GM18517 (cell line): ENCODE measurements at regions not wholly inside any gene's neighbourhood (a gene's known extent, or its start where the extent isn't known, plus 50 kb on each side); places are given as distances from the start of the nearest gene placed in this dataset.
"Not testable (repeated sequence)": the region's sequence is repeated elsewhere in the genome, so short reads cannot be mapped to it uniquely, and the experiment has no call there.

Source experiments
- ATAC-seq: cut with Tn5 transposase; IDR thresholded peaks from one replicate; pipeline ENCODE4 v1.9.1; 2021; ENCODE audit warnings: mild to moderate bottlenecking, moderate library complexity; ENCODE audit not compliant: unreplicated experiment

DNA sequence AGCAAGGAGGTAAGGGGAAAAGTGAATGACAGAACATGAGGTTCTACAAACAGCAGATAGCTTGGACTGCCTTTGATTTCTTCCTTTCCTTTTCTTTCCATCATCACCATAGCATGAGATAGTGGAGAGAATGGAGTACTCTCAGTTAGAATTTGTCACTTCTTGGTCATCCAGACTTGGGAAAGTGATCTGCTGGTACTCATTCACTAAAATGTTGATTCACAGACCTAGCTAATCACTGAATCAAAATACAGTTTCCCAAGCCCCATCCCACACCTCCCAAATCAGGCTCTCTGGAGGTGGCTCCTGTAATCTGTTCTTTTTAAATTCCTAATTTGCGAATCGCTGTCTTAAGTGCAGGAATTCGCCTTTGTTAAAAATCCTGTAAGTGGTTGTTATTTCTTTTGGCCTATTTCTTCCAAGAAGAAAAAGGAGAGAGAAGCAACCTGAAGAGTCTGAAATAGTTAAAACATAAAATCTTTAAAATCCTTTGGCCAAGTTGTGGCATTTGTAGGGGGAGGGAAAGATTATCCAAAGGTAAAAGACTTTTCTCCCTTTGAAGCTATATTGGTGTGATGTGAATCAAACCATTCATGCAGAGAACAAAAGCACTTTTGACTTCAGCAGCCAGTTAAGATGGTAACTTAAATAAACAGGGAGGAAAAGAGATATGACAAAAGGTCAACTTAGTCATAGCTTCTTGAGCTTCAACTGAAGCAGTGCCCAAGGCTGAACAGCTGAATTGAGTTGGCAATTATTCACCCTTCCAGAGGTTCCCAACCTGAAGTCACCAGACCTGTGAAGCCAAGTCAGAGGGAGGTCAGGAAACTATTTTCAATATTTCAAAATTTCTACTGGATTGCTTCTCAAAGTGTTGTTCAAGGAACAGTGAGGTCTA, 255.1 kb upstream of the KRR1 start:
- no peak for ATAC-seq

DNA sequence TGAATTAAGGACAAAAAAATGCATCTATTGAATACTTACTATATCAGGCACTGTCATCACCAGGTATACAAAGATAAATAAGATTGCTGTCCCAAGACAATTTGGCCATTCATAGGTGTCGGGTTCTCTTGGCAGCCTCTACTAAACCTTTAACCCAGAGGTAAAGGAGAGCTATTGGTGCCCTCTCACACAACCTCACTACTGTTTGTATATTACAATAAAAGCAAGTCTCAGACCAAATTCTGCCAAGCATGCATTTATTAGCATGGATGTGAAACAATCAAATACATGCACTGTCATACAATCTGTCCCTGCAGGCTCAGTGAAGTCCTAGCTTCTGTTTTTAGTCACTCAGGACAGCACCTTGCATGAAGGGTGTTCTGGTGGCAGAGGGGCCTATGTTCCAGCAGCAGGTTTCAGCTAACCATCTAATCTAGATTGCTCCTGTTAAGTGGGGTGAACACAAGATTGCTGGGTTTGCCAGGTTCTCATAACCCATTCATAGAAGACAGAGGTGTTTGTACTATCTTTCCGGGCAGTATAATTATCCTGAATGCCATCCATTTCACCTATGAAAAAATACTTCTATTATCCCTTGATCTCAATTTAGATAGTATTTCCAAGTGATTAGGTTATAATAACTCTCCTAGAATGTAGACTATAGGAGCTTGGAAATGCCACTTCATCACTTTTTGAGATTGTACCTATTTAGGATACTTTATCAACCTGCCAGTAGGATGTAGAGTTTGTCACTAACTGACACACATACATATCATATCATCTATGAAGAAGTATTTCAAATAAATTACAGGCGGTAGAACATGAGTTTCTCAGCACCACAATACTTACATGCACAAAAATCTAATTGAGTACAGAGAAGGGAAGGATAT, 254.0 kb upstream of the KRR1 start:
- ATAC-seq: no peak

DNA sequence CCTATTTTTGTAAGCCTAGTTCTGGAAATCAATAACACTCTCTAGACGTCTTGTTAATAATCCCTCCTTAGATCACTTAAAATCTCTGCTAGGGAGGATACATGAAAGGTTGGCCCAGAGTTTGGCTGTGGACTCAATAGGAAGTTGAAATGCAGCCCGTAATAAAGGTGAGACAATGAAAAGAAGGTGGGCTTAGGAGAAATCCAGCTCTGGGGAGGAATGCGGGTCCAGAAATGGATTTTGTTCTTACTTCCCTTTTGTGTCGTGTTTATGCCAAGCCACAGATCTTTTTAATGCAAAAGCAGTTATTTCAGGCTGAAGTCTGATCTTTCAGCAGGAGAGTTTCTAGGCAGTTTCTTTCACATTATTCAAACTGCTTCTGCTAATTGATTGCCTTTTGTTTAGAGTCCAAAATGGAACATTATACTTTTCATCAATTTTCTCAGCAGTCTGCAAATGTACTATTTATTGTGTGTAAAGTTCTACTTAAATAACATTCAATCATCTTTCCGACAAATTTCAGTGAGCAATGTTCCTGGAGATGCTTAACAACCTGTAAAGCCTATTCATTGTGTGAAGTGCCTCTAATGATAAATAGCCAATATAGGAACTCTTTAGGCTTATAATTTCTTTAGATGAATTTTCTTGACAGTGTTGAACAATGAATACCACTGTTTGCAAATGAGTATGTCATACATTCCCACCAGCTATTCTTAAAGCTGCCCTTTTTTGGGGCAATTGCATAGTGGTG, 252.9 kb upstream of the KRR1 start:
- ATAC-seq: no peak

DNA sequence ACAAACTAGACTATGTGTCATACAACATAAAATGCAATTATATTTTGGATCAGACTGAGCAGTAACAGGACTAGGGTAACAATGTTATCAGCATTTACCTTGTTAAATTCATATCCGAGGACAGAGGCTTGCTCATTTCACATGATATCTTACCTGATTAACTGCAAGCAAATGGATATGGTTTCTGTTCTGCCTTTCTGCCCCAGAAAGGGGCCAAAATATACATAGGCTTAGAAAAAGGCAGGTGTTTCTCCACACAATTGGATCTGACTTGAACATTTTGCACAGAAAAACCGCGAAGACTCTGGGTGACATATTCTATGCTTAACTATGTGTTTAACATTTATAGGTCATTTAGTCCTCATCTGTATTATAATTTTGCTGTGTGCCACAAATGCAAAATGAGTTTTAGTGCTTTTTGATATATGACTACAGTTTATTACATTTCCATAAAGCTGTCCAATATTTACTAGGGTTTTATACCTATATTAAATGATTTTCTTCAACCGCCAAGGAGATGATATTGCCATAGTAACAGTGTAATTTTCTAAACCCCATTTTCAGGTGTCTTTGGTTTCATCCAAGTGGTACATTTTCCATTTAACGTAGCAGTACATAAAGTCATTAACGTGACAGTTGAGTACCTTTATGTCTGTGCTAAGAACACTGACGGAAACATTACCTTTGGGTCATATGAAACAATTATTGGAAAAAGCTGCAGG, 249.3 kb upstream of the KRR1 start:
- no peak for ATAC-seq

DNA sequence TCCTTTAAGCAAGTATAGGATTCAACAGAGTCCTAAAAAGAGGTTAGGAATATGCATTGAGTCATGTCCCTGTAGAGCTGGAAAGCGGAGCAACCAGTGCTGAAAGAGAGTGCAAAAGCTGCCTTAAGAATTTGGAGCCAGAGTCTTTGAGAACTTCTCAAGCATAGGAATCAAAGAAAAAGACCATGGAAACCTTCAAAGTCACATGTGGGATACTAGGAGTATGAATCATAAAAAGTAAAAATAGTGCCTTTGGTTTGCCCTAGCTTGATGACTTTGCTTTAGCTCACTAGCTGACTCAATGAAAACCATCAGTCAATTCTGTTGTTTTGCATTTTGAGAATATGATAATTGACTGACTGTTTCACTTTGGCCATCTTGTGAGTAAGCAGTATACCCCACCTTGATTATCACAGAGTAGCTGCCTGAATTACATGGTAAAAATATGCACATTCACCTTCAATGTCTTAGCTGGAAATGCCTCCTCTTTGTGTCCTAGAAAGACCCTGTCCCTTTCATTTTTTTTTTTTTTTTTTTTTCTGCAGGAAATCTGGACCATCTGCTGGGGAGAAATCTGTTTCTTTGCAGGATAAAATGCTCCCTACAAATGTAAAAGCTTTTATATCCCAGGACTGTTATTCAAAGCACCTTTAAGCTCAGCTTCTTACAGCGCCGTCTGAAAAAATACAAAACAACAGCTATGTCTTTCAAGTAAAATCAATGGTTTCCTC, 248.6 kb upstream of the KRR1 start:
- ATAC-seq: no peak

DNA sequence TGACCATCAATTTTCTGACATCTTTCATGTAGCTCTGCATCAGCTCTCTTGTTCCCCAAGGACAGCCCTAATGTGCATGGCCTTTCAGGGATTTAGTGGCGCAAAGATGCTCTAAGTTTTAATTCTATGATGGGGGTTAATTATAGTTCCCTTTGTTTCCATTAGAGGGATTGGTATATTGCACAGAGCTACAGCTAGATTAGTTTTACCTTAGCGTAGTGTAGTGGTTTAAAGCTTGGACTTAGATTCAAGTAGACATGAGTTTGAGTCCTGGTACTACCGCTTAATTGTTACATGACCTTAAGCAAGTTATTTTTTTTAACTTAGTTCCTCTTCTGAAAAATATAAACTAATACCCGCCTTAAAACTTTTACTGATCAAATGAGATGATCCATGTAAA, 247.8 kb upstream of the KRR1 start:
- ATAC-seq: no peak

DNA sequence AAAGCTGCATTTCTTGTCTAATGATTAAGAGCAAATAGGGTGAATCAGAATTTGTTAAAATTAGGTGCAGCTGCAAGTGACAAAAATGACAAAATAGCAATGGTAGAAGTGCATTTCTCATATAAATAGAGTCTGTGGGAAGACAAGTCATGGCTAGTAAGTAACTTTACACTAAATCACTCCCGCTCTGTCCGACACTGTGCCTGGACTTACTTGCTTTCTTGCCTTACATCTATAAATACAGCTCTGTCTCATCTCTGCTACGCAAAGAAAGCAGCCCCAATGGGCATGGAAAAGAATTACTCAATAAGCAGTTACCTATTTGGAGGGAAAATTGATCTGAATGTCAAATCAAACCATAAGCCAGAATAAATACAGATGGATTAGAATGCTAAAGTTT, 245.4 kb upstream of the KRR1 start:
- no peak for ATAC-seq

DNA sequence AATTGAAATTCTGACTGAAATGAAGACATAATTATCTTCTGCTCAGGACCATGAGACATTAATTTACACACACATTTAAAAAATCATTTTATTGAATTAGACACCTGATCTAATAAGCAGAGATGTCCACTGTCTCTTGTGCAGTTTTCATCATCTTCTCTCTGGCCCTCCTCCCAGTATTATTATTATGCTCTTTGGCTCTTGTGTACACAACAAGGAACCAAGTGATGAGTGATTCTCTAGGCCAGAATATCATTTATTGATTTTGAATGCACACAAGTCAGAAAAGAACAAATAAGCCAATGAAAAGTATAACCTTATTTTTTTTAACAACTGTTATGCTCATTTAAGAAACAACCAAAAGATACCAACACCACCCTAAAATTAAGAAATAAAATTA, 244.7 kb upstream of the KRR1 start:
- no peak for ATAC-seq

DNA sequence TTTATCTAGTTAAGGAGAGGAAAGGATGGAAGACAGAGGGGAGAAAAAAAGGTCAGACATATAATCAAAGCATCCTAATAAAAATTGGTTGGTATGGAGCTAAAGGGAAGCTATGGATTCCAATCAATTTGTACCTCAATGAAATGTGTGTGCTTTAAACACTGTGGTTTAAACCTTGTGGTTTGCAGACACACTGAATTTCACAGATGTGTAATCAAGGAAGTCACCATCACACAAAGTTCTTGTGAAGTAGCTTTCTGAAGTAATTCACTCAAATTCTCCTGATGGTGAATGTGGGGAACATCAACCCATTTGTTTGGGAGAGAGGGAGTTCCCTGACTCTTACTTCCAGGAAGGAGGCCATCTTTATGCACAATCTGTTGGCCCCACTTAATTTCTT, 243.3 kb upstream of the KRR1 start:
- no peak for ATAC-seq

DNA sequence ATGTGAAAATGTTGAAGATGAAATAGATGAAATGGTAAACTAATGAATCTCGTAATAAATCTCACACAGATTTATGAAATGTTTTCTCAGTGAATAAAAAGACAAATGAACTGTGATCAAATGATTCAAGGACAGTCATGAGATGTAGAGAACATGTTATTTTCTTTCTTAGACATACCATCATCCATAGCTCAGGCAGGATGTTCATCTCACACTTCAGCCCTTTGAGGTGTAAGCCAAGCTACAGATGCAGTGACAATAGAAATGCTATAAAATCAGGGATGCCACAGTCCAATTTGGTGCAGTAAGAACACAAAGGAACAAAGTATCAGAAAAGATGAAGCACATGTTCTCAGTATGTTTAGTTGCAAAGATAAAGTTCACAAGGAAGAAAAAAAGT, 242.7 kb upstream of the KRR1 start:
- no peak for ATAC-seq

DNA sequence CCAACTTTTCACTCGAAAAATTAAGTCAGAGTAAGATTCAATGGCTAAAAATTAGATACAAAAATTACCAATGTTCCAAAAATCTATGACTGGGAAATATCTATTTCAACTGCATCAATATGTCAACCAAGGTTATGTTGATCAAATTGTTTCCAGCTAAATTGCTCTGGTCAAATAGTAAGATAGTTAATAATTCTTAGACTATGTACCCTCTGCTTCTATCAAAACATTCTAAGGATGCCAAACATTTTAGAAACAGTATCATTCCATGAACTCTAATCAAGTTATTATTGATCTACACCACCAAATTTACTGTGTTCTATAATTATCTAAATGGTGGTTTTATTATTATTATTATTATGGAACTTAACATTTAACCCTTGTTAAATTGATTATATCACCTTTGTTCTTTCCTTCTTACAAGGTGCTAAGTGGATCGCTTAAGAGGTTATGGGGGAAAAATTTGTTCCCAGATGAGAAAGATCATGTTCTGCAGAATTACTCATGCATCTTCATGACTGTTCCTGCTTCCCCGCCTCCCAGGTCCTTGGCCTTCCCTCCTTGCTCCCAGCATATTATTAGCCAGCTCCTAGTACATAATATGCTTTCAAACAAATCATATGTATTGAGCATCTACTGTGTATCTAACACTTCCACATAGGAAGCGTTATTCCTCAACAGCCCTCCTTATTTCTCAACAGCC, 240.5 kb upstream of the KRR1 start:
- no peak for ATAC-seq

DNA sequence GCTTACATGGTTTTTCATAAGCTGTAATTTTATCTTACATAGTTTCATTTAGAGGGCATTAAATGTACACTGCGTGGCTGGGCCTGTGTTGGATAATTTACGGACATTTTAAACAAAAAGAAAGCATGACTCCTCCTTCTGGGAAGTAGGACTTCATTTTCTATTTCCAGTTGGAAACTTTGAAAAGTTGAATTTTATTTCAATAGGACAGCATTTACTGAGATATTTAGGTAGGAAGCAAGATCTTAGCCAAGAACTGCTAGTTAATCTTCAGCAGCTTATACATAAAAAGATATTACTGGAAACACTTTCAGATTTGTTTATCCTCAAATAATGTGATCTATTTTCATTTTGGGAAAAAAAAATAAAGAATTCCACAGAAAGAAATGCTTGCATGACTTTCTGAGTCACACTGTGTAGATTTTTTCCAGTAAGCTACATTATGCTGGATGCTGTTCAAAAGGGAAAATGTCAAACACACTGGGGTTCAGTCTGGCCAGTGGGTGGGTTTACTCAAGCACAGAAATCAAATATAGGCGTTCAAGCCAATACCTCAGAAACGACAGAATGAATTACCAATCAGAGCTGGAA, 239.4 kb upstream of the KRR1 start:
- no peak for ATAC-seq

DNA sequence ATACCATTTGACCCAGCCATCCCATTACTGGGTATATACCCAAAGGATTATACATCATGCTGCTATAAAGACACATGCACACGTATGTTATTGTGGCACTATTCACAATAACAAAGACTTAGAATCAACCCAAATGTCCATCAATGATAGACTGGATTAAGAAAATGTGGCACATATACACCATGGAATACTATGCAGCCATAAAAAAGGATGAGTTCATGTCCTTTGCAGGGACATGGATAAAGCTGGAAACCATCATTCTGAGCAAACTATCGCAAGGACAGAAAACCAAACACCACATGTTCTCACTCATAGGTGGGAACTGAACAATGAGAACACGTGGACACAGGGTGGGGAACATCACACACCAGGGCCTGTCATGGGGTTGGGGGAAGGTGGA, 237.6 kb upstream of the KRR1 start:
- not testable (repeated sequence) for ATAC-seq

DNA sequence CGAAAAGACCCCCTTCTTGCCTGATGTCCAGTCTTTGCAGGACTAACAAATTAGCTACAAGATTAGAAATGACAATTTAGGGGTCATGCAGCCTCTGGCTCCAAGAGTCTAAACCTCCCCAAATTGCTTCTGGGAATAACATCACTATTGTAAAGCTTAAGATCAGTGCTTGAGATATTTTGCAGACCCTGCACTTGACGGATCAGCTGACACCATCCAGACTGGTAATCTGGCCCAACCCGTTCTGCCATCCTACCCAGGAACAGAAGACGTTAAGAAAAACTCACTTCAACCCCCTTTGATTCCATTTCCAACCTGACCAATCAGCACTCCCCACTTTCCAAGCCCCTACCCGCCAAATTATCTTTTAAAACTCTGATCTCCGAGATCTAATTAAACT, 236.7 kb upstream of the KRR1 start:
- ATAC-seq: no peak

DNA sequence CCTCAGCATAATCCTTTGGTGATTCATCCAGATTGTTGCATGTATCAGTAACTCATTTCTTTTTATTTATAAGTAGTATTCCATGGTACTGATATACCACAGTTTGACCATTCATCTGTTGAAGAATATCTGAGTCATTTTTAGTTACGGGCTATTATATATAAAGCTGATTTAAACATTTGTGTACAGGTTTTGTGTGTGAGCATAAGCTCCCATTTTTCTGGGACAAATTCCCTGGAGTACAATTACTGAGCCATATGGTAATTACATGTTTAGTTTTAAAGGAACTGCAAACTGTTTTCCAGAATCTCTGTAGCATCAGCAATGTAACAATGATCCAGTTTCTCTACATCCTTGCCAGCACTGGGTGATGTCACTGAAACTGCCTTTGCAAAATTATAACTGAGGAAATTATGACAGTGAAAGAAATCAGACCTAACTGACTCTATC, 236.2 kb upstream of the KRR1 start:
- ATAC-seq: no peak

DNA sequence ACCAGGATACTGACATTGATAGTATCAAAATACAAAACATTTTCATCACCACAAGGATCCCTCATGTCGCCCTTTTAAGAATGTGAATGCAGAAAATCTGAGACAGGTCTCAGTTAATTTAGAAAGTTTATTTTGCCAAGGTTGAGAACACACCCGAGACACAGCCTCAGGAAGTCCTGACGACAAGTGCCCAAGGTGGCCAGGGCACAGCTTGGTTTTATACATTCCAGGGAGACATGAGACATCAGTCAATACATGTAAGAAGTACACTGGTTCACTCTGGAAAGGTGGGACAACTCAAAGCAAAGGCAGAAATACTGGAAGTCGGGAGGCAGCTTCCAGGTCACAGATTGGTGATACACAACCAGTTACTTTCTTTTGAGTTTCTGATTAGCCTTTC, 235.2 kb upstream of the KRR1 start:
- ATAC-seq: no peak

DNA sequence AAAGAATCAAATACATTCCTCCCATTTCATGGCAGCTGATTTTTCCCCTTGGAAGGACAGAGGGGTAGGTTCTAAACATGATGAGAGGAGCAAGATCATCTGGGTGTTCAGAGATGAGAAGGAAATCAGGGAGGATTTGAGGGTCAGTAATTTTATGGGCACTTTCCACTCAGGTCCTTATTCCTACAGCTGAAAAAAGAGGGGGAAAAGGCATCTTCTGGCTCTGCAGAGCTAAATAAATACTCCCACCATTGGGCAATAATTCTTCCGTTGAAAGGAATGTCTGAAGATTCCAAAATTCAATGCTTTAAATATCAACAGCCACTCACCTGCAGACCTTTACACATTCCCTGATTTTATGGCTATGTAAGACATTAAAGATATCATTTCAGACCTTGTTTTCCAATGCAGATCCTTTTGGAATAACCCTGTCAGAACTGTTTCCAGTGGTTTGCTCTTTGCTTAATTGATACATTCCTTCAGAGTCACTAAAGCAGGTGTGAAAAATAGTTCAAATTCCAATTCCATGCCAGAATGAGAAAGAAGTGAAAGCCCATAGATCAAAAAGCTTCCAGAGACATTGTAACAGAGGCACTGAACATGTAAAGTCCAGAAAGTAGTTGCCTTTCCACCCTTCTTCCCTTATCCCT, 233.3 kb upstream of the KRR1 start:
- no peak for ATAC-seq

DNA sequence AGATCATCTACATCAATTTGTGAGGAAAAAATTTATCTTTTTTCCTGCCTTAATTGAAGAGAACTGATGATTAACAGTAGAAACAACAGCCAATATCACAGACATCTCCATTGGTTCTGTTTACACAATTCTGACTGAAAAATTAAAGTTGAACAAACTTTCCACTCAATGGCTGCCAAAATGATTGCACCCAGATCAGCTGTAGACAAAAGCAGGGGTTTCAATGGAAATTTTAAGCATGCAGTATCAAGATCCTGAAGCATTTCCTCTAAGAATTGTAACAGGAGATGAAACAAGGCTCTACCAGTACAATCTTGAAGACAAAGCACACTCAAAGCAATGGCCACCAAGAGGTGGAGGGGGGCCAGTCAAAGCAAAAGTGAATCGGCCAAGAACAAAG, 231.6 kb upstream of the KRR1 start:
- ATAC-seq: no peak
